ENCODE measurements at regions not wholly inside any gene's neighbourhood (a gene's known extent, or its start where the extent isn't known, plus 50 kb on each side); places are given as distances from the start of the nearest gene placed in this dataset.

DNA sequence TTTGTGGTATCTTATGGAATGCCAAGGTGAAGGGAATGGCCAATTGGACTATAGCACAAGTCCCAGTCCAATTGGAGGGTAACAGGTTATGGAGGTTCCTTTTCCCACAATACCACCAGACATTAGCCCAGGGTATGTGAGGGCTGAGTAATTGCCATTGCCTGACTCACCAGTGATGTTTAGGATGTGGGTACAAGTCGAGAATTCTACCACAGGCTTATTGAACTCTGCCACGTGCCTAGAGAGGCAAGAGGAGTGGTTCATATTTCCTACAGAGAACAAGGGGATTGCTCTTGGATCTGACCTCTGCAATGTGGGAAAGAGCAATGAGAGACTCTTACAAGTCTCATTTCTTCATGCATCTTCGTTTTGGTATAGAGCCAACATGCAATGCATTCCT lies 85.0 kb upstream of the XCR1 start:
- H3K4me3 ChIP-seq (ENCODE audit: low read depth, low read length) = no peak overlapping the region
- no peak for DNase-seq
- no peaks in the 10 kb centered on the region for H3K9me3 ChIP-seq
- TF ChIP-seq, protein P1, sequence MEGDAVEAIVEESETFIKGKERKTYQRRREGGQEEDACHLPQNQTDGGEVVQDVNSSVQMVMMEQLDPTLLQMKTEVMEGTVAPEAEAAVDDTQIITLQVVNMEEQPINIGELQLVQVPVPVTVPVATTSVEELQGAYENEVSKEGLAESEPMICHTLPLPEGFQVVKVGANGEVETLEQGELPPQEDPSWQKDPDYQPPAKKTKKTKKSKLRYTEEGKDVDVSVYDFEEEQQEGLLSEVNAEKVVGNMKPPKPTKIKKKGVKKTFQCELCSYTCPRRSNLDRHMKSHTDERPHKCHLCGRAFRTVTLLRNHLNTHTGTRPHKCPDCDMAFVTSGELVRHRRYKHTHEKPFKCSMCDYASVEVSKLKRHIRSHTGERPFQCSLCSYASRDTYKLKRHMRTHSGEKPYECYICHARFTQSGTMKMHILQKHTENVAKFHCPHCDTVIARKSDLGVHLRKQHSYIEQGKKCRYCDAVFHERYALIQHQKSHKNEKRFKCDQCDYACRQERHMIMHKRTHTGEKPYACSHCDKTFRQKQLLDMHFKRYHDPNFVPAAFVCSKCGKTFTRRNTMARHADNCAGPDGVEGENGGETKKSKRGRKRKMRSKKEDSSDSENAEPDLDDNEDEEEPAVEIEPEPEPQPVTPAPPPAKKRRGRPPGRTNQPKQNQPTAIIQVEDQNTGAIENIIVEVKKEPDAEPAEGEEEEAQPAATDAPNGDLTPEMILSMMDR (IDR thresholded peaks at IDR 0.05; ENCODE audit: low read depth, low read length) = no peak
- no peaks in the 10 kb centered on the region for H3K36me3 ChIP-seq
- no peaks in the 10 kb centered on the region for H3K27me3 ChIP-seq
- H3K4me1 ChIP-seq = no peaks in the 10 kb centered on the region

DNA sequence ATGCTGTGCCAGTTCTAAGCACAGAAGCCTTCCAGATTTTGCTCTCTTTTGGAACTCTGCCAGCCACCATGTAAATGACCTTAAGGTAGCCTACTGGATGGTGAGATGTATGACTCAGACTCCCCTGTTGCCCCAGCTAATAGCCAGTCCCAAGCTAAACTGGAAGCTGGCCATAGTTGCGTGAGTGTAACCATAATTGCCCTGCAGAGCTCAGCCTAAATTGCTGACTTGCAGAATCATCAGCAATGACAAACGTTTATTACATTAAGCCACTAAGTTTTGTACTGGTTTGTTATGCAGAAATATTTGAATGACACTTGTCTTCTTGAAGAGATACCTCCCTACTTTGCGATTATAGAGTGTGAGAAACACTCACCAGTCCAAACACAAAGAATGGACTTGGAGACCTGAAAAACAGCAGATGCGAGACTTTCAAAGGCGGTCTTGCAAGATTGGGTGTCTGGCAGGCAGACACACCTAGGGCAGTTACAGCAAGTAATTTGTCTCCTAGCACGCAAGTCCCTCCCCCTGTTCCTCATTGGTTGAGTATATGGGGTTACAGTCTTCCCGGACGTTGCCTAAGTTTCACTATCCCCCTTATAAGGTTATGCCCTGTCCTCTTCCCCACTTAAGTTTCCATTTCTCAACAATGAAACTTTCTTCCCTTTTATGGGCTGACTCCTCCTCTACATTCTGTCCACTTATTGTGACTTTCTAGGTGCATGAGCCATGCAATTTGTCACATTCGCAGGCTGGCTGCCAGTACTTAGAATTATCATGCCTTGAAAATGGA lies 83.6 kb upstream of the XCR1 start:
- no peaks in the 10 kb centered on the region for H3K27me3 ChIP-seq
- no peaks in the 10 kb centered on the region for H3K9me3 ChIP-seq
- H3K4me1 ChIP-seq = no peaks in the 10 kb centered on the region
- DNase-seq = peak; percentile 51
- TF ChIP-seq, protein P1 (IDR thresholded peaks at IDR 0.05; ENCODE audit: low read depth, low read length) = no peak
- H3K4me3 ChIP-seq (ENCODE audit: low read depth, low read length) = no peak overlapping the region
- H3K36me3 ChIP-seq = no peaks in the 10 kb centered on the region

DNA sequence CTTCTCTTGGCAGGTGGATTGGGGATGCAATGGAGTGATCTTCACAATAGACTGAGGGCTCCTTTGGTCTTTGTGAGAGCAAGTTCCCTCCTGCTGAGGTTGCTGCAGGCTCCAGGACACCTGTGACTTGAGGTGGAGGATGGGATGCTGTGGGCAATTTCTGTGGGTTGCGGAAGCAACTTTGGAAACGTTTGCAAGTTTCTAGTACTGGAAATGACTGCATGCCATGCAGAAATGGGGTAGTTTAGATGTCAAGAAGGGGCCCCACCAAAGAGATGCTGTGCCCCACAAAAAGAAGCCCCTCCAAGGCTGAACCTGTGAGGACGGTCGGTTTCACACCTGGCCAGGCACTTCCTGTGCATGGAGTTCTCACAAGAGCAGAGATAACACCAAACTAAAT lies 80.4 kb upstream of the XCR1 start:
- TF ChIP-seq, protein P1 (IDR thresholded peaks at IDR 0.05; ENCODE audit: low read depth, low read length) = no peak
- no peak for DNase-seq
- Histone ChIP-seq H3K4me1 (no peaks in the 10 kb centered on the region), H3K27me3 (no peaks in the 10 kb centered on the region), H3K9me3 (no peaks in the 10 kb centered on the region), H3K36me3 (no peaks in the 10 kb centered on the region), H3K4me3 (ENCODE audit: low read depth, low read length) (no peak overlapping the region)

DNA sequence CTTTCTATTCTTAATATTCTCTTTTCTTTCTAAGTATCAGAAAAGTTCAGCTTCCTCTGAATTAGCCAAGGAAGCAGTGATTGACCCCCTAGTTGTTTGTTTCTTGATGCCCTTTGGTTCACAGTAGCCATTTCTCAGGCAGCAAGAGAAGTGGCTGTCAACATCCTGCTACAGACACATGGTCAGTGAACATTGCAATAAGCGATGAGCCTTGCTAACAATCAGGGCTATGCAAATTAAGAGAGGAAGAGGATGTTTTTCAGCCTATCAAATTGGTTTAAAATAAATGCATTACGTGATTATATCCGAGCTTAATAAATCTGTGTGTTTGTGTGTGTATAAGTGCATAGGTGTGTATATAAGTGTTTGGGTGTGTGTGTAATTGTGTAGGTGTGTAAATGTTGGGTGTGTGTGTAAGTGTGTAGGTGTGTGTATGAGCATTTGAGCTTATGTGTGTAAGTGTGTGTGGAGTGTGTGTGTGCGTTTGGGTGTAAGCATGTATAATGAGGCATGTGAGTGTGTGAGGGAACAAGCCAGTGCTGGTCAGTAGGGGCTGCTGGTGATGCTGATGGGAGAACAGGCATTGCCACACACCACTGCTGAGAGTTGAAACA lies 78.1 kb upstream of the XCR1 start:
- no peak overlapping the region for H3K4me3 ChIP-seq (ENCODE audit: low read depth, low read length)
- H3K9me3 ChIP-seq = no peaks in the 10 kb centered on the region
- no peaks in the 10 kb centered on the region for H3K27me3 ChIP-seq
- H3K36me3 ChIP-seq = no peaks in the 10 kb centered on the region
- DNase-seq = no peak
- TF ChIP-seq, protein P1 (IDR thresholded peaks at IDR 0.05; ENCODE audit: low read depth, low read length) = no peak
- no peaks in the 10 kb centered on the region for H3K4me1 ChIP-seq

DNA sequence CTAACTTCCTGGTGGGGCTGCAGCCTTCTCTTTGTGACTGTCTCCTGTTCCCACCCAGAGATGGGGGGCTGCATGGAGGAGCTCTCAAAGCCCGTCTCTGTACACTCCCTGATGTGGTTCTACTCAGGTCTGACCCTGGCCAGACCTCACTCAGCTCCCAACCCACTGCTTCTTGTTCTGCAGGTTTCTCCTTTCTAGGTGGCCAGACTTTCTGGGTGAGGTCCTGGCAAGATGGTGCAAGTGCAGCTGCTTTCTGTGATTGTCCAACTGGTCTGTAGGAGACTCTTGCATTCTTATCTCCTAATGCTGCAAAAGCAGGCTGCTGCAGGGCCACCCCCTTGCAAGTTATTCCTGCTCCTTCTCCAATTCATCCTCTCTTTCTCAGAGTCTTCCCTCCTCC lies 77.4 kb upstream of the XCR1 start:
- Histone ChIP-seq H3K4me3 (ENCODE audit: low read depth, low read length) (no peak overlapping the region), H3K9me3 (no peaks in the 10 kb centered on the region), H3K36me3 (no peaks in the 10 kb centered on the region), H3K4me1 (no peaks in the 10 kb centered on the region), H3K27me3 (no peaks in the 10 kb centered on the region)
- DNase-seq = no peak
- TF ChIP-seq, protein P1 (IDR thresholded peaks at IDR 0.05; ENCODE audit: low read depth, low read length) = no peak

DNA sequence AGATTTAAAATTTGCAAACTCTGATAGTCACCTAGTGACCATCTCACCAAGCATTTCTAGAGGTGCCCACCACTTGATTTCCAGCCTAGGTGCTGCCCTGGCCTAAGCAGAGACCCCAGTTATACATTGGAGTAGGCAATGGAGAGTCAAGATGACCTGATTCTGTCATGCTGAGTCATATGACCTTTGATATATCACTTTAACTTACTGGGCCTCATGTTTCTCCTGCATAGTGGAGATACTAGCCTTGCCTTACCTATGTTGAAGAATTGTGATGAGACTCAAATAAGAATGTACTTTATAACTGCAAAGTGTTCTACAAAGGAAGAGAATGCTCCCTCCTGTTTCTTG lies 75.5 kb upstream of the XCR1 start:
- DNase-seq = no peak

More for the DNA sequence above, 75.5 kb upstream of the XCR1 start:
- Histone ChIP-seq H3K27me3 (no peaks in the 10 kb centered on the region), H3K36me3 (no peaks in the 10 kb centered on the region), H3K4me1 (no peaks in the 10 kb centered on the region), H3K4me3 (ENCODE audit: low read depth, low read length) (no peak overlapping the region), H3K9me3 (no peaks in the 10 kb centered on the region)
- TF ChIP-seq, protein P1 (IDR thresholded peaks at IDR 0.05; ENCODE audit: low read depth, low read length) = no peak

Measured in BE2C (cell line).